ENCODE measurements at regions not wholly inside any gene's neighbourhood (a gene's known extent, or its start where the extent isn't known, plus 50 kb on each side); places are given as distances from the start of the nearest gene placed in this dataset.

GRCh38 chrY:3037471-3037870, 102.3 kb downstream of the ZFY start:
- TF ChIP-seq CTCF (IDR thresholded peaks at IDR 0.05), result no peak
- TF ChIP-seq EP300 (IDR thresholded peaks at IDR 0.05), result no peak
- TF ChIP-seq POLR2A (IDR thresholded peaks at IDR 0.05), result no peak

All from suprapubic skin (tissue), 3 donors.